ENCODE measurements at regions not wholly inside any gene's neighbourhood (a gene's known extent, or its start where the extent isn't known, plus 50 kb on each side); places are given as distances from the start of the nearest gene placed in this dataset.

DNA sequence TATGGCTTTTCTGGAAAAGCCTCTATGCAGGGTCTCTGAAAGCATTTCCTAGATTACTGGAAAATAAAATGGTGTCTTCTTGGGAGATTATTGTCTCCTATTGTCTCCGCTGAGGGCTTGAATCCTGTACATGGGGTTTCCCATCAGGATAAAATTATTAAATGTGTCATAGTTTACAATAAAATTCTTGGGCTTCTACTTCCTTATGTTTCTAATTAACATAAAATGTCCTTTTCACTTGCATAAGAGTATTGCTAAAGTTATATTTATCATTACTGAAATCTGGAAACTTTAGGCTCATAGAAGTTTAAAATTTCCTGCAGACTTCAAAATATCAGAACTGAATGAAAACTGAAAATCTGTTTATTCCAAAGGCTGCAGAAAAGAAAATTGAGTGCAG, 595.5 kb upstream of the AGTR1 start:
- FAIRE-seq: no peak
- in situ Hi-C loops (cut with MboI) (no loop called here), intact Hi-C loops (cut with micrococcal nuclease; ENCODE audit: unreplicated experiment) (no loop called here)
- TF ChIP-seq RUNX3 (IDR thresholded peaks at IDR 0.05; ENCODE audit: low read length) (no peak), HCFC1 (IDR thresholded peaks at IDR 0.05; ENCODE audit: low read length) (no peak), RAD51 (IDR thresholded peaks at IDR 0.05) (no peak), NFYB (IDR thresholded peaks at IDR 0.05; ENCODE audit: insufficient read depth, low read depth, low read length) (no peak), ZNF24 (IDR thresholded peaks at IDR 0.05) (no peak), PAX8 (IDR thresholded peaks at IDR 0.05) (no peak), BACH1 (IDR thresholded peaks at IDR 0.05; ENCODE audit: borderline replicate concordance) (no peak), RBBP5 (conservative IDR thresholded peaks at IDR 0.05) (no peak), MYC (IDR thresholded peaks at IDR 0.05; ENCODE audit: insufficient read depth, insufficient read length, insufficient replicate concordance, low read length, severe bottlenecking) (no peak), LARP7 (IDR thresholded peaks at IDR 0.05) (no peak), SMARCA5 (IDR thresholded peaks at IDR 0.05) (no peak), TAF1 (IDR thresholded peaks at IDR 0.05; ENCODE audit: borderline replicate concordance, low read depth, low read length) (no peak), HDAC6 (IDR thresholded peaks at IDR 0.05; ENCODE audit: unreplicated experiment) (no peak)
- TF ChIP-seq, protein P1, sequence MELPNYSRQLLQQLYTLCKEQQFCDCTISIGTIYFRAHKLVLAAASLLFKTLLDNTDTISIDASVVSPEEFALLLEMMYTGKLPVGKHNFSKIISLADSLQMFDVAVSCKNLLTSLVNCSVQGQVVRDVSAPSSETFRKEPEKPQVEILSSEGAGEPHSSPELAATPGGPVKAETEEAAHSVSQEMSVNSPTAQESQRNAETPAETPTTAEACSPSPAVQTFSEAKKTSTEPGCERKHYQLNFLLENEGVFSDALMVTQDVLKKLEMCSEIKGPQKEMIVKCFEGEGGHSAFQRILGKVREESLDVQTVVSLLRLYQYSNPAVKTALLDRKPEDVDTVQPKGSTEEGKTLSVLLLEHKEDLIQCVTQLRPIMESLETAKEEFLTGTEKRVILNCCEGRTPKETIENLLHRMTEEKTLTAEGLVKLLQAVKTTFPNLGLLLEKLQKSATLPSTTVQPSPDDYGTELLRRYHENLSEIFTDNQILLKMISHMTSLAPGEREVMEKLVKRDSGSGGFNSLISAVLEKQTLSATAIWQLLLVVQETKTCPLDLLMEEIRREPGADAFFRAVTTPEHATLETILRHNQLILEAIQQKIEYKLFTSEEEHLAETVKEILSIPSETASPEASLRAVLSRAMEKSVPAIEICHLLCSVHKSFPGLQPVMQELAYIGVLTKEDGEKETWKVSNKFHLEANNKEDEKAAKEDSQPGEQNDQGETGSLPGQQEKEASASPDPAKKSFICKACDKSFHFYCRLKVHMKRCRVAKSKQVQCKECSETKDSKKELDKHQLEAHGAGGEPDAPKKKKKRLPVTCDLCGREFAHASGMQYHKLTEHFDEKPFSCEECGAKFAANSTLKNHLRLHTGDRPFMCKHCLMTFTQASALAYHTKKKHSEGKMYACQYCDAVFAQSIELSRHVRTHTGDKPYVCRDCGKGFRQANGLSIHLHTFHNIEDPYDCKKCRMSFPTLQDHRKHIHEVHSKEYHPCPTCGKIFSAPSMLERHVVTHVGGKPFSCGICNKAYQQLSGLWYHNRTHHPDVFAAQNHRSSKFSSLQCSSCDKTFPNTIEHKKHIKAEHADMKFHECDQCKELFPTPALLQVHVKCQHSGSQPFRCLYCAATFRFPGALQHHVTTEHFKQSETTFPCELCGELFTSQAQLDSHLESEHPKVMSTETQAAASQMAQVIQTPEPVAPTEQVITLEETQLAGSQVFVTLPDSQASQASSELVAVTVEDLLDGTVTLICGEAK (IDR thresholded peaks at IDR 0.05; ENCODE audit: borderline replicate concordance): no peak
- TF ChIP-seq, protein P2, sequence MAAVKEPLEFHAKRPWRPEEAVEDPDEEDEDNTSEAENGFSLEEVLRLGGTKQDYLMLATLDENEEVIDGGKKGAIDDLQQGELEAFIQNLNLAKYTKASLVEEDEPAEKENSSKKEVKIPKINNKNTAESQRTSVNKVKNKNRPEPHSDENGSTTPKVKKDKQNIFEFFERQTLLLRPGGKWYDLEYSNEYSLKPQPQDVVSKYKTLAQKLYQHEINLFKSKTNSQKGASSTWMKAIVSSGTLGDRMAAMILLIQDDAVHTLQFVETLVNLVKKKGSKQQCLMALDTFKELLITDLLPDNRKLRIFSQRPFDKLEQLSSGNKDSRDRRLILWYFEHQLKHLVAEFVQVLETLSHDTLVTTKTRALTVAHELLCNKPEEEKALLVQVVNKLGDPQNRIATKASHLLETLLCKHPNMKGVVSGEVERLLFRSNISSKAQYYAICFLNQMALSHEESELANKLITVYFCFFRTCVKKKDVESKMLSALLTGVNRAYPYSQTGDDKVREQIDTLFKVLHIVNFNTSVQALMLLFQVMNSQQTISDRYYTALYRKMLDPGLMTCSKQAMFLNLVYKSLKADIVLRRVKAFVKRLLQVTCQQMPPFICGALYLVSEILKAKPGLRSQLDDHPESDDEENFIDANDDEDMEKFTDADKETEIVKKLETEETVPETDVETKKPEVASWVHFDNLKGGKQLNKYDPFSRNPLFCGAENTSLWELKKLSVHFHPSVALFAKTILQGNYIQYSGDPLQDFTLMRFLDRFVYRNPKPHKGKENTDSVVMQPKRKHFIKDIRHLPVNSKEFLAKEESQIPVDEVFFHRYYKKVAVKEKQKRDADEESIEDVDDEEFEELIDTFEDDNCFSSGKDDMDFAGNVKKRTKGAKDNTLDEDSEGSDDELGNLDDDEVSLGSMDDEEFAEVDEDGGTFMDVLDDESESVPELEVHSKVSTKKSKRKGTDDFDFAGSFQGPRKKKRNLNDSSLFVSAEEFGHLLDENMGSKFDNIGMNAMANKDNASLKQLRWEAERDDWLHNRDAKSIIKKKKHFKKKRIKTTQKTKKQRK (IDR thresholded peaks at IDR 0.05; ENCODE audit: low read depth, low read length): no peak

More for the DNA sequence above, 595.5 kb upstream of the AGTR1 start:
- Histone ChIP-seq H3K27ac (ENCODE audit: control insufficient read depth, insufficient read depth) (no peak overlapping the region), H2AFZ (ENCODE audit: control insufficient read depth, low read depth, low read length) (no peak overlapping the region), H3K4me3 (no peak overlapping the region), H3K4me2 (ENCODE audit: control insufficient read depth, insufficient read depth) (no peak overlapping the region), H3K36me3 (ENCODE audit: control insufficient read depth in 2 of 2, insufficient read depth in 2 of 2, low read length in 1 of 2) (no peaks in the 10 kb centered on the region), H4K20me1 (ENCODE audit: control insufficient read depth, insufficient read depth) (no peaks in the 10 kb centered on the region), H3K4me1 (ENCODE audit: control insufficient read depth, insufficient read depth, low read length) (no peaks in the 10 kb centered on the region), H3K9ac (ENCODE audit: control insufficient read depth, insufficient read depth, low read length) (no peak overlapping the region), H3K9me3 (replicated peaks; ENCODE audit: control insufficient read depth, insufficient read depth, low read length) (no peaks in the 10 kb centered on the region), H3K27me3 (replicated peaks in 1 of 2; ENCODE audit: control insufficient read depth in 2 of 2, insufficient read depth in 2 of 2, low read length in 1 of 2) (no peaks in the 10 kb centered on the region), H3K79me2 (ENCODE audit: control insufficient read depth, insufficient read depth, low read length) (no peaks in the 10 kb centered on the region)
- ATAC-seq (no peak), DNase-seq (ENCODE audit: low read depth, low spot score) (no peak)
- CTCF ChIA-PET: no interaction called here
- RAD21 ChIA-PET (ENCODE audit: unreplicated experiment): interaction anchor here (0.5 kb wide), 1 partner anchor 720 kb away, joined by 3 read pairs; no protein-coding TSS in a partner anchor
- POLR2A ChIA-PET: no interaction called here
- SMC1A ChIA-PET (ENCODE audit: uncharacterized antibody, unreplicated experiment): no interaction called here
- WGBS (ENCODE audit: insufficient coverage, insufficient replicate concordance, low lambda C conversion rate, missing lambda C conversion rate): 74% methylated on average over 1 of the region's 1 CpG
- no TSS peak for BruUV-seq (replicated peaks)
